Left lung (tissue), 4 donors: ENCODE measurements at regions not wholly inside any gene's neighbourhood (a gene's known extent, or its start where the extent isn't known, plus 50 kb on each side); places are given as distances from the start of the nearest gene placed in this dataset.

Source experiments
- ATAC-seq: fragments of 200-7000 bp; cut with Tn5 transposase; one replicate; pipeline ENCODE4 v1.9.1; 2020; ENCODE audit warnings: moderate library complexity
- DNase-seq, 4 donors: peaks; one replicate each; pipeline ENCODE4 v3.0.0-alpha.2; 2013 to 2020
- H3K27ac ChIP-seq, 2 donors: fragments of 200-600 bp; sonication (generic) in 1 of 2; one replicate each; pipeline versions ENCODE4 v1.5.0 to v1.8.0; 2020 to 2021
- H3K27me3 ChIP-seq, 2 donors: fragments of 200-600 bp; sonication (generic) in 1 of 2; one replicate each; pipeline versions ENCODE4 v1.5.0 to v1.8.0; 2020 to 2021
- H3K36me3 ChIP-seq, 2 donors: fragments of 200-600 bp; sonication (generic) in 1 of 2; one replicate each; pipeline versions ENCODE4 v1.5.0 to v1.8.0; 2020 to 2021
- H3K4me1 ChIP-seq, 2 donors: fragments of 200-600 bp; one replicate each; pipeline ENCODE4 v1.8.0; 2021
- H3K4me3 ChIP-seq, 2 donors: fragments of 200-600 bp; sonication (generic) in 1 of 2; one replicate each; pipeline versions ENCODE4 v1.5.0 to v1.8.0; 2020 to 2021; ENCODE audit warnings: mild to moderate bottlenecking in 1 of 2
- H3K9me3 ChIP-seq, 2 donors: fragments of 200-600 bp; sonication (generic) in 1 of 2; one replicate each; pipeline versions ENCODE4 v1.5.0 to v1.8.0; 2020 to 2021
- CTCF ChIP-seq, 2 donors: fragments of 200-600 bp; sonication (generic) in 1 of 2; IDR thresholded peaks; one replicate each; pipeline versions ENCODE4 v1.5.0 to v1.8.0; 2021; ENCODE audit warnings: antibody characterized with exemption in 2 of 2
- intact Hi-C, 2 donors: fragments of 100-400 bp; cut with DNase I; formaldehyde crosslinking; loops; one replicate each; pipeline versions ENCODE4 v1.11.2 to v1.14.2; 2022
- donor health status: DM: no; HTN: yes; CAD: no.
- donor health status: DM: no; HTN: no; CAD: no.

- TF ChIP-seq CTCF (IDR thresholded peaks at IDR 0.05) = no peak
- no peak for DNase-seq
- Histone ChIP-seq H3K4me3 (no peak overlapping the region), H3K27ac (no peak overlapping the region), H3K36me3 (no peaks in the 10 kb centered on the region), H3K4me1 (no peaks in the 10 kb centered on the region), H3K27me3 (no peaks in the 10 kb centered on the region), H3K9me3 (no peaks in the 10 kb centered on the region)
- intact Hi-C loops = no loop called here
- ATAC-seq = no peak
These were observed 564.5 kb upstream of the PSMD7 start for GRCh38 chr16:73732143-73732542.

- TF ChIP-seq CTCF (IDR thresholded peaks at IDR 0.05) = no peak
- Histone ChIP-seq H3K36me3 (no peaks in the 10 kb centered on the region), H3K27ac (no peak overlapping the region), H3K4me1 (no peaks in the 10 kb centered on the region), H3K27me3 (no peaks in the 10 kb centered on the region), H3K4me3 (no peak overlapping the region), H3K9me3 (no peaks in the 10 kb centered on the region)
- intact Hi-C loops = no loop called here
- DNase-seq (no peak), ATAC-seq (no peak)
These were observed 566.0 kb upstream of the PSMD7 start for GRCh38 chr16:73730481-73731090.

- Histone ChIP-seq H3K4me1 (no peaks in the 10 kb centered on the region), H3K4me3 (no peak overlapping the region), H3K9me3 (no peaks in the 10 kb centered on the region), H3K27me3 (no peaks in the 10 kb centered on the region), H3K36me3 (no peaks in the 10 kb centered on the region), H3K27ac (no peak overlapping the region)
- ATAC-seq = no peak
- intact Hi-C loops = no loop called here
- DNase-seq = no peak
- no peak for TF ChIP-seq CTCF (IDR thresholded peaks at IDR 0.05)
These were observed 571.5 kb upstream of the PSMD7 start for GRCh38 chr16:73725156-73725555.

GRCh38 chr16:73724503-73724902, 572.1 kb upstream of the PSMD7 start:
- H3K36me3 ChIP-seq = no peaks in the 10 kb centered on the region
- H3K27ac ChIP-seq = no peak overlapping the region
- H3K9me3 ChIP-seq = no peaks in the 10 kb centered on the region
- H3K27me3 ChIP-seq = no peaks in the 10 kb centered on the region
- H3K4me1 ChIP-seq = no peaks in the 10 kb centered on the region
- H3K4me3 ChIP-seq = no peak overlapping the region
- TF ChIP-seq CTCF (IDR thresholded peaks at IDR 0.05) = no peak
- ATAC-seq (no peak), DNase-seq (no peak)
- intact Hi-C loops = no loop called here

- Histone ChIP-seq H3K27me3 (peaks cover 0 to 8% of the 10 kb centered on the region in 2 donors), H3K27ac (no peak overlapping the region), H3K4me1 (no peaks in the 10 kb centered on the region), H3K9me3 (no peaks in the 10 kb centered on the region), H3K36me3 (no peaks in the 10 kb centered on the region), H3K4me3 (no peak overlapping the region)
- intact Hi-C loops = no loop called here
- TF ChIP-seq CTCF (IDR thresholded peaks at IDR 0.05) = no peak
- peak; percentile 95 for ATAC-seq
- DNase-seq = peak in 1 of 4 donors; percentile 26
These were observed 579.2 kb upstream of the PSMD7 start for GRCh38 chr16:73717266-73717974.
